ENCODE measurements at regions not wholly inside any gene's neighbourhood (a gene's known extent, or its start where the extent isn't known, plus 50 kb on each side); places are given as distances from the start of the nearest gene placed in this dataset.

- ChIA-PET POLR2A (no interaction called here), CTCF (no interaction called here)
- H3K4me1 ChIP-seq (ENCODE audit: control extremely low read depth in 1 of 4, control insufficient read depth in 4 of 4, insufficient read depth in 4 of 4, low read length in 3 of 4) = no peaks in the 10 kb centered on the region
- no peaks in the 10 kb centered on the region for H3K27me3 ChIP-seq (replicated peaks in 2 of 5; ENCODE audit: control insufficient read depth in 4 of 5, insufficient read depth in 5 of 5, low read length in 4 of 5)
- H3K27ac ChIP-seq (ENCODE audit: insufficient read depth in 1 of 2, low read depth in 1 of 2, low read length in 2 of 2, poor library complexity in 1 of 2, severe bottlenecking in 2 of 2) = no peak overlapping the region
- H3K4me3 ChIP-seq (ENCODE audit: control insufficient read depth in 1 of 7, extremely low read depth in 1 of 7, insufficient read depth in 4 of 7, low read depth in 2 of 7, low read length in 6 of 7) = no peak overlapping the region
- H3K36me3 ChIP-seq (ENCODE audit: control insufficient read depth in 4 of 4, insufficient read depth in 4 of 4, low read length in 3 of 4) = no peaks in the 10 kb centered on the region
- 98% methylated on average over 5 of the region's 7 CpGs for WGBS (ENCODE audit: insufficient coverage)
- no peak for DNase-seq
- H3K9me3 ChIP-seq (ENCODE audit: control extremely low read depth in 1 of 5, control insufficient read depth in 4 of 5, insufficient read depth in 2 of 5, low read depth in 1 of 5, low read length in 4 of 5) = peaks cover 0 to 3% (median 0%) of the 10 kb centered on the region in 5 experiments
Observed at GRCh38 chr1:219081943-219082925, 91.4 kb upstream of the LYPLAL1 start.

GRCh38 chr1:219083631-219084030, 90.0 kb upstream of the LYPLAL1 start:
- H3K27ac ChIP-seq (ENCODE audit: insufficient read depth in 1 of 2, low read depth in 1 of 2, low read length in 2 of 2, poor library complexity in 1 of 2, severe bottlenecking in 2 of 2) = no peak overlapping the region
- CTCF ChIA-PET = no interaction called here
- WGBS (ENCODE audit: insufficient coverage) = 100% methylated on average over 1 of the region's 1 CpG

GRCh38 chr1:219085082-219085481, 88.6 kb upstream of the LYPLAL1 start:
- Histone ChIP-seq H3K27me3 (replicated peaks in 2 of 5; ENCODE audit: control insufficient read depth in 4 of 5, insufficient read depth in 5 of 5, low read length in 4 of 5) (no peaks in the 10 kb centered on the region), H3K36me3 (ENCODE audit: control insufficient read depth in 4 of 4, insufficient read depth in 4 of 4, low read length in 3 of 4) (no peaks in the 10 kb centered on the region), H3K4me3 (ENCODE audit: control insufficient read depth in 1 of 7, extremely low read depth in 1 of 7, insufficient read depth in 4 of 7, low read depth in 2 of 7, low read length in 6 of 7) (no peak overlapping the region), H3K27ac (ENCODE audit: insufficient read depth in 1 of 2, low read depth in 1 of 2, low read length in 2 of 2, poor library complexity in 1 of 2, severe bottlenecking in 2 of 2) (no peak overlapping the region), H3K9me3 (ENCODE audit: control extremely low read depth in 1 of 5, control insufficient read depth in 4 of 5, insufficient read depth in 2 of 5, low read depth in 1 of 5, low read length in 4 of 5) (peaks cover 0 to 3% (median 0%) of the 10 kb centered on the region in 5 experiments), H3K4me1 (ENCODE audit: control extremely low read depth in 1 of 4, control insufficient read depth in 4 of 4, insufficient read depth in 4 of 4, low read length in 3 of 4) (peaks cover 0 to 4% (median 0%) of the 10 kb centered on the region in 4 experiments)
- POLR2A ChIA-PET = no interaction called here
- WGBS (ENCODE audit: insufficient coverage) = 100% methylated on average over 1 of the region's 3 CpGs
- CTCF ChIA-PET = no interaction called here
- DNase-seq = no peak

More at GRCh38 chr1:219083631-219084030, 90.0 kb upstream of the LYPLAL1 start:
- no peak for DNase-seq
- no peak overlapping the region for H3K4me3 ChIP-seq (ENCODE audit: control insufficient read depth in 1 of 7, extremely low read depth in 1 of 7, insufficient read depth in 4 of 7, low read depth in 2 of 7, low read length in 6 of 7)
- H3K9me3 ChIP-seq (ENCODE audit: control extremely low read depth in 1 of 5, control insufficient read depth in 4 of 5, insufficient read depth in 2 of 5, low read depth in 1 of 5, low read length in 4 of 5) = peaks cover 0 to 3% (median 0%) of the 10 kb centered on the region in 5 experiments
- POLR2A ChIA-PET = no interaction called here
- no peaks in the 10 kb centered on the region for H3K27me3 ChIP-seq (replicated peaks in 2 of 5; ENCODE audit: control insufficient read depth in 4 of 5, insufficient read depth in 5 of 5, low read length in 4 of 5)
- H3K36me3 ChIP-seq (ENCODE audit: control insufficient read depth in 4 of 4, insufficient read depth in 4 of 4, low read length in 3 of 4) = no peaks in the 10 kb centered on the region
- H3K4me1 ChIP-seq (ENCODE audit: control extremely low read depth in 1 of 4, control insufficient read depth in 4 of 4, insufficient read depth in 4 of 4, low read length in 3 of 4) = peaks cover 0 to 2% (median 0%) of the 10 kb centered on the region in 4 experiments

- H3K4me3 ChIP-seq (ENCODE audit: control insufficient read depth in 1 of 7, extremely low read depth in 1 of 7, insufficient read depth in 4 of 7, low read depth in 2 of 7, low read length in 6 of 7) = no peak overlapping the region
- ChIA-PET POLR2A (no interaction called here), CTCF (no interaction called here)
- no peak for DNase-seq
- peaks cover 0 to 4% (median 0%) of the 10 kb centered on the region in 4 experiments for H3K4me1 ChIP-seq (ENCODE audit: control extremely low read depth in 1 of 4, control insufficient read depth in 4 of 4, insufficient read depth in 4 of 4, low read length in 3 of 4)
- H3K27ac ChIP-seq (ENCODE audit: insufficient read depth in 1 of 2, low read depth in 1 of 2, low read length in 2 of 2, poor library complexity in 1 of 2, severe bottlenecking in 2 of 2) = no peak overlapping the region
- H3K9me3 ChIP-seq (ENCODE audit: control extremely low read depth in 1 of 5, control insufficient read depth in 4 of 5, insufficient read depth in 2 of 5, low read depth in 1 of 5, low read length in 4 of 5) = no peaks in the 10 kb centered on the region
- H3K36me3 ChIP-seq (ENCODE audit: control insufficient read depth in 4 of 4, insufficient read depth in 4 of 4, low read length in 3 of 4) = no peaks in the 10 kb centered on the region
- no peaks in the 10 kb centered on the region for H3K27me3 ChIP-seq (replicated peaks in 2 of 5; ENCODE audit: control insufficient read depth in 4 of 5, insufficient read depth in 5 of 5, low read length in 4 of 5)
- no CpG with 5 or more reads among the region's 1 CpG for WGBS (ENCODE audit: insufficient coverage)
Observed at GRCh38 chr1:219085988-219086387, 87.7 kb upstream of the LYPLAL1 start.

- no peak for DNase-seq
- Histone ChIP-seq H3K36me3 (ENCODE audit: control insufficient read depth in 4 of 4, insufficient read depth in 4 of 4, low read length in 3 of 4) (no peaks in the 10 kb centered on the region), H3K27me3 (replicated peaks in 2 of 5; ENCODE audit: control insufficient read depth in 4 of 5, insufficient read depth in 5 of 5, low read length in 4 of 5) (no peaks in the 10 kb centered on the region), H3K9me3 (ENCODE audit: control extremely low read depth in 1 of 5, control insufficient read depth in 4 of 5, insufficient read depth in 2 of 5, low read depth in 1 of 5, low read length in 4 of 5) (no peaks in the 10 kb centered on the region), H3K4me1 (ENCODE audit: control extremely low read depth in 1 of 4, control insufficient read depth in 4 of 4, insufficient read depth in 4 of 4, low read length in 3 of 4) (peaks cover 0 to 4% (median 0%) of the 10 kb centered on the region in 4 experiments), H3K4me3 (ENCODE audit: control insufficient read depth in 1 of 7, extremely low read depth in 1 of 7, insufficient read depth in 4 of 7, low read depth in 2 of 7, low read length in 6 of 7) (no peak overlapping the region), H3K27ac (ENCODE audit: insufficient read depth in 1 of 2, low read depth in 1 of 2, low read length in 2 of 2, poor library complexity in 1 of 2, severe bottlenecking in 2 of 2) (no peak overlapping the region)
- WGBS (ENCODE audit: insufficient coverage) = no CpG with 5 or more reads among the region's 1 CpG
- CTCF ChIA-PET = no interaction called here
- POLR2A ChIA-PET = no interaction called here
Observed at GRCh38 chr1:219086956-219087469, 86.7 kb upstream of the LYPLAL1 start.

GRCh38 chr1:219088778-219089557, 84.7 kb upstream of the LYPLAL1 start:
- POLR2A ChIA-PET = no interaction called here
- H3K27me3 ChIP-seq (replicated peaks in 2 of 5; ENCODE audit: control insufficient read depth in 4 of 5, insufficient read depth in 5 of 5, low read length in 4 of 5) = no peaks in the 10 kb centered on the region
- peaks cover 0 to 2% (median 0%) of the 10 kb centered on the region in 5 experiments for H3K9me3 ChIP-seq (ENCODE audit: control extremely low read depth in 1 of 5, control insufficient read depth in 4 of 5, insufficient read depth in 2 of 5, low read depth in 1 of 5, low read length in 4 of 5)
- 91% methylated on average over 5 of the region's 5 CpGs for WGBS (ENCODE audit: insufficient coverage)
- H3K4me3 ChIP-seq (ENCODE audit: control insufficient read depth in 1 of 7, extremely low read depth in 1 of 7, insufficient read depth in 4 of 7, low read depth in 2 of 7, low read length in 6 of 7) = no peak overlapping the region
- no peaks in the 10 kb centered on the region for H3K36me3 ChIP-seq (ENCODE audit: control insufficient read depth in 4 of 4, insufficient read depth in 4 of 4, low read length in 3 of 4)
- H3K27ac ChIP-seq (ENCODE audit: insufficient read depth in 1 of 2, low read depth in 1 of 2, low read length in 2 of 2, poor library complexity in 1 of 2, severe bottlenecking in 2 of 2) = no peak overlapping the region
- DNase-seq = peak in 2 of 3 donors; percentile 15 to 20
- CTCF ChIA-PET = no interaction called here
- peaks cover 0 to 4% (median 0%) of the 10 kb centered on the region in 4 experiments for H3K4me1 ChIP-seq (ENCODE audit: control extremely low read depth in 1 of 4, control insufficient read depth in 4 of 4, insufficient read depth in 4 of 4, low read length in 3 of 4)
